ENCODE measurements at regions not wholly inside any gene's neighbourhood (a gene's known extent, or its start where the extent isn't known, plus 50 kb on each side); places are given as distances from the start of the nearest gene placed in this dataset.
"Not testable (repeated sequence)": the region's sequence is repeated elsewhere in the genome, so short reads cannot be mapped to it uniquely, and the experiment has no call there.

DNA sequence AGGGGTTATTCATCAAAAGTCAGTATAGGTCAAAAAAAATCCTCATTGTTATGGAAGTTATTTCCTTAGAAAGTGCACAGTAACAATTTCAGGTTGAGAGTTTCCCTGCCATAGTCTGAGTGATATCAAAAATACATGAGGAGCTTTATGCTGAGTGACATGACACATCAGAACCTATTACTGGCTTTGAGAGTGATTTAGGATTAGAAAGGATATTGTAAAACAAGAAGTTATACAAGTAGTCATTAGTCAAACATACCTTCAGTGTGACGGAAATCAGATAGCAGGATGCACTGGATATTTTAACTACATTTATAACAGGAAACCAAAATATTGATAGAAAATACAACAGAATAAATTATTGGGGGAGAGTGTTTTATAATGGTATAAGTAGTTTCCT, 471.1 kb downstream of the VGLL3 start:
- DNase-seq, result no peak

DNA sequence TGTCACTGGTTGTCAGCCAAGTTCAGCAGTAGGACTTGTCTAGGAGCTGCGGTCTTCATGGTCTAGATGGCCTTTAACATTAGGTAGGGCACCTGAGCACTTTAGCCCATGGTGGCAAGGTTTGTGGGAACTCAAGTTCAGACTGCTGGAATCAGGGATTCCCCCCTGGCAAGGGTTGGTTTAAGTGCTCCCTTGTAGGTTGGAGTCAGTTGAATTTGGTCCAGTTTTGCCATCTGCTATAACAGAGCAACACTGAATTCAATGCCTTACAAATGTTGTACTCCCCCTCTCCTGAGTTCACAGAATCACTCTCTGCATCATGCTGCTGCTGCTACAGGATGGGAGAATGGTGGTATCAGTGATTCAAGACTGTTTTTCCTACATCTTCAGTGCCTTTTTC, 509.3 kb downstream of the VGLL3 start:
- no peak for DNase-seq

- no peak for DNase-seq
Measured at GRCh38 chr3:86481031-86481430, 509.9 kb downstream of the VGLL3 start.

- no peak for DNase-seq
Measured at GRCh38 chr3:86464180-86464579, 526.8 kb downstream of the VGLL3 start.

- no peak for DNase-seq
Measured at GRCh38 chr3:86451749-86452148, 539.2 kb downstream of the VGLL3 start.

- no peak for DNase-seq
Measured at GRCh38 chr3:86438544-86438943, 552.4 kb downstream of the VGLL3 start.

GRCh38 chr3:86427343-86427742, 563.6 kb downstream of the VGLL3 start:
- DNase-seq, result no peak

- DNase-seq, result no peak
Measured at GRCh38 chr3:86420990-86421739, 569.8 kb downstream of the VGLL3 start.

DNA sequence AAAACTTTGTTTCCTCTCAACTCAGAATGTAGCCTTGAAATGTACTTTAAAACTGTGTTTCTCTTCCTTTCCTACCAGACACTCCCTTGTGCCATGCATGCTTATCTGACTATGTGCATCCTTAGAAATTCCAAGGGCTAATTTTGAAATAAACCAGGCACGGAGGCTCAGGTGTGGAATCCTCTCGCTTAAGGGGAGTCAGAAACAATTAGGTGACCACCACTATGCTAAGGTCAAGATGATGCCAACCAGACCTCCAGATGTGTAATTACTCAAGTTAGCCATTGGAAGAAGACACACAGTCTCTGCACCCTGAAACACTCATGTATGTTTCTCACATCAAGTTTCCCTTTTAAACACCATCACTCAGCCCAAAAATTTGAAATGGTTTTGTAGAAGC, 572.1 kb downstream of the VGLL3 start:
- DNase-seq, result no peak

DNA sequence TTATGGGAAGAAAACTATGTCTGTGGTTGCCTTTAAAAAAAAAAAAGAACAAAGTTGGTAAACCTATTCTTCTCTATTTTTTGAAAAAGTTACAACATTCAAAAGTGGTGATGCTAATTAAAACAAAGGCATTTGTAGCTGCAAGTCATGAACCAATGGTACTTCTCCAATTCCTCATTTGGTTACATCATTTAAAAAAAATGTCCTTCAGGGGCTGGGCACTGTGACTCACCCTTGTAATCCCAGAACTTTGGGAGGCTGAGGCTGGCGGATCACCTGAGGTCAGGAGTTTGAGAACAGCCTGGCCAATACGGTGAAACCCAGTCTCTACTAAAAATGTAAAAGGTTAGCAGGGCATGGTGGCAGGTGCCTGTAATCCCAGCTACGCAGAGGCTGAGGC, 574.6 kb downstream of the VGLL3 start:
- no peak for DNase-seq

- DNase-seq, result no peak
Measured at GRCh38 chr3:86413645-86414044, 577.3 kb downstream of the VGLL3 start.

- DNase-seq, result no peak
Measured at GRCh38 chr3:86410587-86410986, 580.4 kb downstream of the VGLL3 start.

GRCh38 chr3:86389759-86390158, 601.2 kb downstream of the VGLL3 start:
- not testable (repeated sequence) for DNase-seq

DNA sequence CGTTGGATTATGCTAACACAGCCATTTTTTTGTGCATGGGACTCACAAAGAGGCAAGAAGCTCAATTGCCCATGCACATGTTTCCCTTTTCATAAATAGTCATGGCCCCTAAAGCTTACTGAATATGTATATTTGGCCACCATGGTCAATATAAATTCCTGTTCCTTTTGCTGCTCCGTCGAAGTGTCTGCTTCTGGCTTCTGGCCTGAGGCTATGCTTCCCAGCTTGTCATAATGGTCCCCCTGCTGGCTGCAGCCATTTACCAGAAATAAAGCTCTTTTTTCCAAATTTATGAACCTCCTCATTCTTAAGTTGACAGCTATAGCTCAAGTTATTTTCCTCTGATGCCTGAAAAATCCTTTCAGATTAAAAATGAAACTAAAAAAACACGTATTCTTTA, 602.1 kb downstream of the VGLL3 start:
- DNase-seq, result no peak

DNA sequence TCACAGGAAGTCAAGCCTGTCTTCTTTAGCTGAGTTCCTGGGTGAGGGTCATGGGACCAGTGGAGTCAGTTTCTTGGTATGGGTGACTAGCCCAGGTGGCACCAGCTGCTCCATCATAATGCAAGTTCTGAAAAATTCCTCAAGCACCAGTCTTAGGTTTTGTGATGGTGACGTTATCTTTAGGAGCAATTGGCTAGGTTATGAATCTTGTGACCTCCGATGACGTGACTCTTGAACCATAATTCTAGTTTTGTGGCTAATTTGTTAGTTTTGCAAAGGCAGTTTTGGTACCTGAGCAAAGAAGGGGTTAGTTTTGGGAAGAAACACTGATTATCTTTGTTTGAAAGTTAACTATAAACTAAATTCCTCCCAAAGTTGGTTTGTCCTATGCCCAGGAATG, 608.4 kb downstream of the VGLL3 start:
- no peak for DNase-seq

- DNase-seq, result no peak
Measured at GRCh38 chr3:86381247-86381646, 609.7 kb downstream of the VGLL3 start.

DNA sequence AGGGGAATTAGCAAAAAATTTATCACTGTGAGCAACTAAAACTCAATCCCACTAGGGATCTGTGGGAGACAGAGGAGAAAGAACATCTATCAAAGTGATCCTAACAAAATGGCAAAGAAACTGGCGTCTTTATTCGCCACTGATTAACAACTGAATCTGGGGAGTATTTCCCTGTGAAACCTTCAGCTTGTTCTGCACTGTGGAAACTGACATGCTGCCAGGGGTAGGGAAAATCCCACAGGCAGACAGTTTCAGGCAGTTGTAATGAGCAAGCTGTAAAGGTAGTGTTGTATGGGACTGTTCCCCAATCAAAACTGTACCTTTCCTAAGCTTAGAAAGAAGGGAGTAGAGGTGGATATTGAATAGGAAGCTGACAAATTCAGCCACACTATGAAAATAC, 611.7 kb downstream of the VGLL3 start:
- no peak for DNase-seq

DNA sequence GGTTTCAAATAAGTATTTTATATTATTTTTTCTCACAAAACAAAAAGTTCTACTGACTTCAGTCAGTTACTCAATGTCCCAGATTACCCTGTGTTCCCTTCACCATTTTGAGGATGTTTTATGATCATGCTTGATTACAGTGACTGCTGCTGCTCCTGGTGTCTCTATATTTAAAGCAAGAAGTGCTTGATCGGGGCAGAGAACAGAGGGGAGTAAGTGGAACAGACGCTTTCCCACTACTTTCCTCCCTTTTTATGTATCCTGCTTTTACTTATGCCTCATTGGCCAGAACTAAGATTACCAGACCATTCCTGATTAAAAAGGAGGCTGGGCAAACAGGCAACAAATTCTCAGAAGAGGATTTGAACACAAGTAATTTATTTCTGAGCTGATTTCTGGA, 612.1 kb downstream of the VGLL3 start:
- DNase-seq, result no peak

DNA sequence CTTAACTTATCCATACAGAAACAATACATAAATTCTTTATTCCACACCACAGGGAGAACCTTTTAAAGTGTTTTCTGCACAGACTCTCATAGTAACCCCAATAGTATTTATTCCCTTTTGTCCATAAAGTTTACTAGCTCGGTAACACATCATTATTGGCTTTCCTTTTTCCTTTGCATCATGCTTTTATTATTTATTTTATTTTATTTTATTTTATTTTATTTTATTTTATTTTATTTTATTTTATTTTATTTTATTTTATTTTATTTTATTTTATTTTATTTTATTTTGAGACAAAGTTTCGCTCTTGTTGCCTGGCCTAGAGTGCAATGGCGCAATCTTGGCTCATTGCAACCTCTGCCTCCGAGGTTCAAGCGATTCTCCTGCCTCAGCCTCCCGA, 655.4 kb downstream of the VGLL3 start:
- DNase-seq, result not testable (repeated sequence)

DNA sequence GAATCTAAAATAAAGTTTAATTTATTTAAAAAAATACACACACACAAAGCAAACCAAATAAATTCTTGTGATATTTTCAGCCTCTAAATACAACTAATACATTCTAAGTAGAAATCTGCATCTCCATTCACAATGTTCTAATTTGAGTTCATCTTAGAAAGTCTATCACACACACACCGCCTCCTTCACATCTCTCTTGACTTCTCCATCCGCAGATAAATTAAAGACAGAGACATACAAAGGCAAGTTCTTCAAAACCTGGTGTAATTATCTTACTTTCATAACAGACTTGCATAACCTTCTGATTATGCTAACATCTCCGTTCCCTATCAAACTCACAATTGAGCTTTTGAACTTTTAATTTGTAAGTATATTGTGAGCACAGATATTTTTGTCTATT, 657.3 kb downstream of the VGLL3 start:
- no peak for DNase-seq

DNA sequence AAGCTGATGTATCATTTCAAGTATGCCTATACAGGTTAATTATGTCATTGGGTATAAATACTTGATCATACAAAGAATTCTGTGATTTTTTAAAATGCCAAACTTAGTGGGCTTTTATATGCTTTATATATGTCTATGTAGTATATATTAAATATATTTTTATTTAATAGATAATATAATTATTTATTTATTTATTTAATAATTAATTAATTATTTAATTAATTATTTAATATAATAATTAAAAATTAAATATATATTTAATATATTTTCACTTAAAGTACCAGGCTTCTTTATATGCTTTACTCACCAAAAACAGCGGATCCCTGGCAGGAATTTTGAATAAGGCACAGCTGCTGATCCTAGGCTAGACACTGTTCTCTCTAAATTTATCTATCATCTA, 687.0 kb downstream of the VGLL3 start:
- no peak for DNase-seq

- DNase-seq, result no peak
Measured at GRCh38 chr3:86282106-86282787, 708.7 kb downstream of the VGLL3 start.

DNA sequence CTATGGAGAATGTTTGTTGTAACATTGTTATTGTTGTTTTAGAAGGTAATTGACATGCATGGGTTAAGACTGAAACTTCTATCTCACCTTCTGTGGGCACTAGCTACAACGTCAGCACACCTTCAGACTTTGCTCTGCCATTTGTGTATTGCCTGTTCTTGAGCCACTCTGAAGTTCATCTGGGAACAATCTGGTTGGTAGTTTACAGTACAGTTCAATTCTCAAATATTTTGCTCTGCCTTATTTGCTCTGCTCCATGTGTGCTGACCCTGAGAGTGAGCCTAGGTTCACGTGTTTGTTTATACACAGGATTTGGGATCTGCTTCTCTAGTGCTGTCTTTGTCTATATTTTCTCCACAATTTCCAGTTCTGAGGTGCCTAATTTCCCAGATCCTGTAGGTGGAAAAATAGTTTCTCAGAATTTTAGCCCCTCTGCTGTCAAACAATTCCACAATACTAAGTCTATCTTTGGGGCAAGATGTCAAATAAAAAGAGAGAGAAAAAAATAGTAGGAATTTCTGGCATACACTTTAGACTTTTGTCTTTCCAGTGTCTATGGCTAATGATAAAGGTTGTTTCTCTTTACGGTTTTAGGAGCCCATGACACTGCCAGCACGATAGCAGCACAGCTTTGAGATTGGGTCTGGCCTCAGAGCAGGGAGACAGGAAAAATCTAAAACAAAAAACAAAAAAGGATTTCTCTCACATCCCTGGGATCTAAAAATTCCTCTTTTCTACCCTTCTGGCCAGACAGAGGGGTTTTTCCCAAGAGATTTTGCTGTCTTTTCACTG, 721.4 kb downstream of the VGLL3 start:
- no peak for DNase-seq
